ENCODE measurements at regions not wholly inside any gene's neighbourhood (a gene's known extent, or its start where the extent isn't known, plus 50 kb on each side); places are given as distances from the start of the nearest gene placed in this dataset.

DNA sequence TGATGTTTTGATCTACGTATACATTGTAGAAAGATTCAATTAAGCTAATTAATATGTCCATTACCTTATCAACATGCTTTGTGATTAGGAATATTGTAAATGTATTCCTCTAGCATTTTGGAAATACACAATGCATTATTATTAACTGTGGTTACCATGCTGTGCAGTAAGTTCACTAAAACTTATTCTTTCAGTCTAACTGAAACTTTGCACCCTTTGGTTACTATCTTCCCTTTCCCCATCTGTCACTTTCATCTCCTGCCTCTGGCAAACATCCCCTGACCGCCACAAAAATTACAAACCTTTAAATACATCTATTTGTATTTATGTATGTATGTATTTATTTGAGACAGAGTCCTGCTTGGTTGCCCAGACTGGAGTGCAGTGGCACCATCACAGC lies 388.0 kb downstream of the NYAP2 start:
- no peaks in the 10 kb centered on the region for H3K79me2 ChIP-seq (ENCODE audit: insufficient read depth, low read length)
- FAIRE-seq (no peak), ATAC-seq (no peak), DNase-seq (ENCODE audit: low spot score) (no peak)
- ChIA-PET CTCF (ENCODE audit: low intra/inter-chr PET ratio, low total read pairs) (no interaction called here), POLR2A (no interaction called here)
- BruUV-seq (replicated peaks) = no TSS peak
- H3K27ac ChIP-seq (ENCODE audit: extremely low read length, insufficient read depth, low read length) = no peak overlapping the region
- no peaks in the 10 kb centered on the region for H3K9me3 ChIP-seq (ENCODE audit: low read length)
- intact Hi-C loops (cut with micrococcal nuclease; ENCODE audit: unreplicated experiment) (no loop called here), in situ Hi-C loops (cut with HindIII; ENCODE audit: extremely low pct_ligation_motif_present, low pct_unique_long_range_greater_than_20kb) (no loop called here)
- H4K20me1 ChIP-seq (ENCODE audit: insufficient read depth, low read length) = no peaks in the 10 kb centered on the region
- no peak overlapping the region for H3K9ac ChIP-seq (ENCODE audit: insufficient read depth, low read depth, low read length)
- WGBS (ENCODE audit: low lambda C conversion rate) = 30% methylated on average over 2 of the region's 2 CpGs
- no peak for TF ChIP-seq HOXA7 (CRISPR knock-in tag; IDR thresholded peaks at IDR 0.05)
- H3K36me3 ChIP-seq (replicated peaks in 1 of 2; ENCODE audit: control insufficient read depth in 1 of 2, insufficient read depth in 2 of 2, low read length in 2 of 2) = no peaks in the 10 kb centered on the region
- H3K4me1 ChIP-seq (ENCODE audit: insufficient read depth, low read length) = no peaks in the 10 kb centered on the region
- H3K27me3 ChIP-seq (ENCODE audit: control insufficient read depth in 1 of 2, insufficient read depth in 2 of 2, low read length in 2 of 2) = no peaks in the 10 kb centered on the region
- H3K4me3 ChIP-seq (replicated peaks in 1 of 3; ENCODE audit: insufficient read depth in 1 of 3, low read depth in 2 of 3, low read length in 3 of 3) = no peak overlapping the region
- H3K4me2 ChIP-seq (ENCODE audit: low read depth, low read length) = no peak overlapping the region
- H2AFZ ChIP-seq (ENCODE audit: low read length) = no peak overlapping the region

- no peak overlapping the region for H3K9ac ChIP-seq (ENCODE audit: insufficient read depth, low read depth, low read length)
- H4K20me1 ChIP-seq (ENCODE audit: insufficient read depth, low read length) = no peaks in the 10 kb centered on the region
- H3K27ac ChIP-seq (ENCODE audit: extremely low read length, insufficient read depth, low read length) = no peak overlapping the region
- 7% methylated on average over 2 of the region's 2 CpGs for WGBS (ENCODE audit: low lambda C conversion rate)
- H3K4me3 ChIP-seq (replicated peaks in 1 of 3; ENCODE audit: insufficient read depth in 1 of 3, low read depth in 2 of 3, low read length in 3 of 3) = no peak overlapping the region
- H3K27me3 ChIP-seq (ENCODE audit: control insufficient read depth in 1 of 2, insufficient read depth in 2 of 2, low read length in 2 of 2) = no peaks in the 10 kb centered on the region
- no TSS peak for BruUV-seq (replicated peaks)
- CTCF ChIA-PET (ENCODE audit: low intra/inter-chr PET ratio, low total read pairs) = no interaction called here
- intact Hi-C loops (cut with micrococcal nuclease; ENCODE audit: unreplicated experiment) (no loop called here), in situ Hi-C loops (cut with HindIII; ENCODE audit: extremely low pct_ligation_motif_present, low pct_unique_long_range_greater_than_20kb) (no loop called here)
- H2AFZ ChIP-seq (ENCODE audit: low read length) = no peak overlapping the region
- H3K79me2 ChIP-seq (ENCODE audit: insufficient read depth, low read length) = no peaks in the 10 kb centered on the region
- no peak for FAIRE-seq
- no peaks in the 10 kb centered on the region for H3K9me3 ChIP-seq (ENCODE audit: low read length)
- ATAC-seq = no peak
- DNase-seq (ENCODE audit: low spot score) = no peak
- H3K36me3 ChIP-seq (replicated peaks in 1 of 2; ENCODE audit: control insufficient read depth in 1 of 2, insufficient read depth in 2 of 2, low read length in 2 of 2) = no peaks in the 10 kb centered on the region
- POLR2A ChIA-PET = no interaction called here
- TF ChIP-seq PHB2 (IDR thresholded peaks at IDR 0.05; ENCODE audit: partially characterized antibody) (no peak), NFRKB (IDR thresholded peaks at IDR 0.05) (no peak), ZNF18 (CRISPR knock-in tag; IDR thresholded peaks at IDR 0.05; ENCODE audit: insufficient replicate concordance) (no peak), ZMYM3 (CRISPR knock-in tag; IDR thresholded peaks at IDR 0.05) (no peak), REL (CRISPR knock-in tag; conservative IDR thresholded peaks at IDR 0.05) (no peak), SOX5 (CRISPR knock-in tag; IDR thresholded peaks at IDR 0.05; ENCODE audit: borderline replicate concordance) (no peak), KAT7 (CRISPR knock-in tag; IDR thresholded peaks at IDR 0.05; ENCODE audit: borderline replicate concordance) (no peak), CEBPG (CRISPR knock-in tag; IDR thresholded peaks at IDR 0.05) (no peak), NCOA1 (CRISPR knock-in tag; IDR thresholded peaks at IDR 0.05) (no peak), PTBP1 (IDR thresholded peaks at IDR 0.05; ENCODE audit: low read depth, low read length, poor library complexity, severe bottlenecking) (no peak), MED1 (CRISPR knock-in tag; IDR thresholded peaks at IDR 0.05) (no peak), SYNCRIP (IDR thresholded peaks at IDR 0.05; ENCODE audit: insufficient read depth, low read depth, low read length) (no peak), U2AF2 (IDR thresholded peaks at IDR 0.05; ENCODE audit: low read depth, low read length) (no peak), ZNF570 (CRISPR knock-in tag; IDR thresholded peaks at IDR 0.05; ENCODE audit: borderline replicate concordance) (no peak), MAFG (CRISPR knock-in tag; IDR thresholded peaks at IDR 0.05) (no peak), HNRNPUL1 (IDR thresholded peaks at IDR 0.05; ENCODE audit: low read depth, low read length) (no peak), SALL2 (CRISPR knock-in tag; IDR thresholded peaks at IDR 0.05) (no peak), HOXA5 (CRISPR knock-in tag; IDR thresholded peaks at IDR 0.05) (no peak)
- TF ChIP-seq, protein P1, sequence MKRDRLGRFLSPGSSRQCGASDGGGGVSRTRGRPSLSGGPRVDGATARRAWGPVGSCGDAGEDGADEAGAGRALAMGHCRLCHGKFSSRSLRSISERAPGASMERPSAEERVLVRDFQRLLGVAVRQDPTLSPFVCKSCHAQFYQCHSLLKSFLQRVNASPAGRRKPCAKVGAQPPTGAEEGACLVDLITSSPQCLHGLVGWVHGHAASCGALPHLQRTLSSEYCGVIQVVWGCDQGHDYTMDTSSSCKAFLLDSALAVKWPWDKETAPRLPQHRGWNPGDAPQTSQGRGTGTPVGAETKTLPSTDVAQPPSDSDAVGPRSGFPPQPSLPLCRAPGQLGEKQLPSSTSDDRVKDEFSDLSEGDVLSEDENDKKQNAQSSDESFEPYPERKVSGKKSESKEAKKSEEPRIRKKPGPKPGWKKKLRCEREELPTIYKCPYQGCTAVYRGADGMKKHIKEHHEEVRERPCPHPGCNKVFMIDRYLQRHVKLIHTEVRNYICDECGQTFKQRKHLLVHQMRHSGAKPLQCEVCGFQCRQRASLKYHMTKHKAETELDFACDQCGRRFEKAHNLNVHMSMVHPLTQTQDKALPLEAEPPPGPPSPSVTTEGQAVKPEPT (CRISPR knock-in tag; IDR thresholded peaks at IDR 0.05; ENCODE audit: low read depth) = no peak
- H3K4me2 ChIP-seq (ENCODE audit: low read depth, low read length) = no peak overlapping the region
- no peaks in the 10 kb centered on the region for H3K4me1 ChIP-seq (ENCODE audit: insufficient read depth, low read length)
Measured at GRCh38 chr2:225781991-225782390, 382.5 kb downstream of the NYAP2 start.
